CD4-positive, alpha-beta T cell treated with Interleukin-1 beta for 1 hour (primary cell): ENCODE measurements at regions not wholly inside any gene's neighbourhood (a gene's known extent, or its start where the extent isn't known, plus 50 kb on each side); places are given as distances from the start of the nearest gene placed in this dataset.
"Not testable (repeated sequence)": the region's sequence is repeated elsewhere in the genome, so short reads cannot be mapped to it uniquely, and the experiment has no call there.

Experiments
- DNase-seq, 2 donors: peaks; one replicate each; pipeline ENCODE4 v3.0.0-alpha.2; 2020 to 2022

- DNase-seq: peak; percentile 9 to 25
Observed at GRCh38 chr6:90369024-90369519, 72.4 kb upstream of the BACH2 start.

- DNase-seq: no peak
Observed at GRCh38 chr6:90368601-90369000, 72.0 kb upstream of the BACH2 start.

- no peak for DNase-seq
Observed at GRCh38 chr6:90368001-90368400, 71.4 kb upstream of the BACH2 start.

GRCh38 chr6:90365565-90366219 lies 69.0 kb upstream of the BACH2 start:
- no peak for DNase-seq

- DNase-seq: no peak
Observed at GRCh38 chr6:90365002-90365401, 68.4 kb upstream of the BACH2 start.

- no peak for DNase-seq
Observed at GRCh38 chr6:90364286-90364685, 67.6 kb upstream of the BACH2 start.

- DNase-seq: no peak
Observed at GRCh38 chr6:90362318-90362717, 65.7 kb upstream of the BACH2 start.

- no peak for DNase-seq
Observed at GRCh38 chr6:90361174-90361573, 64.5 kb upstream of the BACH2 start.

- not testable (repeated sequence) for DNase-seq
Observed at GRCh38 chr6:90358036-90358770, 61.6 kb upstream of the BACH2 start.

GRCh38 chr6:90356012-90356421 lies 59.4 kb upstream of the BACH2 start:
- DNase-seq: no peak

- no peak for DNase-seq
Observed at GRCh38 chr6:90354961-90355360, 58.3 kb upstream of the BACH2 start.

- DNase-seq: no peak
Observed at GRCh38 chr6:90351696-90352095, 55.1 kb upstream of the BACH2 start.

GRCh38 chr6:90350689-90351554 lies 54.3 kb upstream of the BACH2 start:
- DNase-seq: peak; percentile 64 to 78

GRCh38 chr6:90347411-90347851 lies 50.8 kb upstream of the BACH2 start:
- no peak for DNase-seq

GRCh38 chr6:90346729-90347128 lies 50.1 kb upstream of the BACH2 start:
- DNase-seq: no peak
